H9 (cell line): ENCODE measurements at regions not wholly inside any gene's neighbourhood (a gene's known extent, or its start where the extent isn't known, plus 50 kb on each side); places are given as distances from the start of the nearest gene placed in this dataset.

Source experiments
- DNase-seq: peaks from one replicate; pipeline ENCODE4 v3.0.0-alpha.2; 2017
- H2AFZ ChIP-seq: one replicate; pipeline ENCODE4 v1.6.1; 2013; ENCODE audit warnings: mild to moderate bottlenecking, low read length, control low read depth, moderate library complexity
- H2AK5ac ChIP-seq: 2 replicates; pipeline ENCODE4 v1.6.1; 2013; ENCODE audit warnings: low read length, control low read depth, mixed read lengths; ENCODE audit not compliant: insufficient read length
- H2BK120ac ChIP-seq: one replicate; pipeline ENCODE4 v1.6.1; 2013; ENCODE audit warnings: low read depth, mild to moderate bottlenecking, low read length, control low read depth, inconsistent platforms; ENCODE audit not compliant: poor library complexity, severe bottlenecking
- H2BK12ac ChIP-seq: 2 replicates; pipeline ENCODE4 v1.6.1; 2013; ENCODE audit warnings: low read length, control low read depth, mixed read lengths, low read depth; ENCODE audit not compliant: insufficient read length
- H2BK15ac ChIP-seq: 2 replicates; pipeline ENCODE4 v1.6.1; 2013; ENCODE audit warnings: low read depth, low read length, control low read depth
- H2BK20ac ChIP-seq: one replicate; pipeline ENCODE4 v1.6.1; 2013; ENCODE audit warnings: low read depth, mild to moderate bottlenecking, low read length, control low read depth, inconsistent platforms; ENCODE audit not compliant: poor library complexity, severe bottlenecking
- H2BK5ac ChIP-seq: 2 replicates; pipeline ENCODE4 v1.6.1; 2013; ENCODE audit warnings: low read length, control low read depth, mixed read lengths; ENCODE audit not compliant: insufficient read length
- H3K14ac ChIP-seq: 2 replicates; pipeline ENCODE4 v1.6.1; 2013; ENCODE audit warnings: low read length, control low read depth; ENCODE audit not compliant: insufficient read depth
- H3K18ac ChIP-seq: 2 replicates; pipeline ENCODE4 v1.6.1; 2013; ENCODE audit warnings: low read depth, mild to moderate bottlenecking, mixed read lengths, low read length, control low read depth; ENCODE audit not compliant: insufficient read length
- H3K23ac ChIP-seq: 2 replicates; pipeline ENCODE4 v1.6.1; 2013; ENCODE audit warnings: low read length, control low read depth, mixed read lengths, low read depth; ENCODE audit not compliant: insufficient read length
- H3K23me2 ChIP-seq: 2 replicates; pipeline ENCODE4 v1.6.1; 2013; ENCODE audit warnings: low read depth, mild to moderate bottlenecking, mixed read lengths, low read length, control low read depth; ENCODE audit not compliant: insufficient read length, poor library complexity, severe bottlenecking
- H3K27ac ChIP-seq: 2 replicates; pipeline ENCODE4 v1.5.1; 2013; ENCODE audit warnings: low read length, control low read depth, mixed read lengths, low read depth; ENCODE audit not compliant: insufficient read length
- H3K27me3 ChIP-seq: 2 replicates; pipeline ENCODE4 v1.6.1; 2013; ENCODE audit warnings: low read length, control low read depth, inconsistent platforms; ENCODE audit not compliant: insufficient read depth
- H3K4ac ChIP-seq: 2 replicates; pipeline ENCODE4 v1.6.1; 2013; ENCODE audit warnings: low read depth, mild to moderate bottlenecking, control low read depth, inconsistent platforms, low read length, moderate library complexity
- H3K4me1 ChIP-seq: 2 replicates; pipeline ENCODE4 v1.6.1; 2013; ENCODE audit warnings: low read length, control low read depth, inconsistent platforms; ENCODE audit not compliant: insufficient read depth
- H3K4me2 ChIP-seq: 2 replicates; pipeline ENCODE4 v1.6.1; 2013; ENCODE audit warnings: low read length, control low read depth, mixed read lengths; ENCODE audit not compliant: insufficient read length, insufficient read depth
- H3K56ac ChIP-seq: 2 replicates; pipeline ENCODE4 v1.6.1; 2013; ENCODE audit warnings: low read depth, mild to moderate bottlenecking, mixed read lengths, low read length, control low read depth; ENCODE audit not compliant: insufficient read length
- H3K79me1 ChIP-seq: 2 replicates; pipeline ENCODE4 v1.6.1; 2013; ENCODE audit warnings: low read depth, mild to moderate bottlenecking, moderate library complexity, low read length, control low read depth, inconsistent platforms; ENCODE audit not compliant: insufficient read depth, poor library complexity, severe bottlenecking
- H3K79me2 ChIP-seq: 2 replicates; pipeline ENCODE4 v1.6.1; 2013; ENCODE audit warnings: low read length, control low read depth, inconsistent platforms; ENCODE audit not compliant: insufficient read depth
- H3K9ac ChIP-seq: 2 replicates; pipeline ENCODE4 v1.6.1; 2013; ENCODE audit warnings: low read length, control low read depth, mixed read lengths; ENCODE audit not compliant: insufficient read length; ENCODE audit errors: extremely low read depth
- H3K9me3 ChIP-seq: one replicate; pipeline ENCODE4 v1.6.1; 2013; ENCODE audit warnings: low read depth, low read length, inconsistent platforms; ENCODE audit not compliant: control insufficient read depth
- H3T11ph ChIP-seq: one replicate; pipeline ENCODE4 v1.6.1; 2013; ENCODE audit warnings: mild to moderate bottlenecking, low read length, control low read depth, inconsistent platforms
- H4K20me1 ChIP-seq: one replicate; pipeline ENCODE4 v1.6.1; 2013; ENCODE audit not compliant: control insufficient read depth, insufficient read length, insufficient read depth
- H4K5ac ChIP-seq: 2 replicates; pipeline ENCODE4 v1.6.1; 2013; ENCODE audit warnings: low read depth, mild to moderate bottlenecking, mixed read lengths, low read length, control low read depth; ENCODE audit not compliant: insufficient read length
- H4K8ac ChIP-seq: replicated peaks from 2 replicates; pipeline ENCODE4 v1.6.1; 2013; ENCODE audit warnings: low read length, control low read depth, mixed read lengths, low read depth; ENCODE audit not compliant: insufficient read length
- H4K91ac ChIP-seq: 2 replicates; pipeline ENCODE4 v1.6.1; 2013; ENCODE audit warnings: low read depth, mild to moderate bottlenecking, moderate library complexity, mixed read lengths, low read length, control low read depth; ENCODE audit not compliant: insufficient read length
- H3K27ac Mint-ChIP-seq, 3 experiments: 2 replicates in 2 of 3; 3 replicates in 1 of 3; pipeline ENCODE4 v1.8.0; 2020 to 2021; ENCODE audit warnings: mixed read lengths in 3 of 3, mild to moderate bottlenecking in 1 of 3, moderate library complexity in 1 of 3
- H3K27me3 Mint-ChIP-seq: 2 replicates; pipeline ENCODE4 v1.8.0; 2021; ENCODE audit warnings: low read depth, mild to moderate bottlenecking, moderate library complexity, mixed read lengths
- H3K36me3 Mint-ChIP-seq, 3 experiments: 2 replicates in 2 of 3; 3 replicates in 1 of 3; pipeline ENCODE4 v1.8.0; 2020 to 2021; ENCODE audit warnings: low read depth in 3 of 3, mixed read lengths in 3 of 3; ENCODE audit not compliant: insufficient read depth in 1 of 3
- H3K4me1 Mint-ChIP-seq, 2 experiments: 2 replicates each; pipeline ENCODE4 v1.8.0; 2020; ENCODE audit warnings: mixed read lengths in 2 of 2
- H3K4me3 Mint-ChIP-seq, 2 experiments: 2 replicates in 1 of 2; 3 replicates in 1 of 2; pipeline ENCODE4 v1.8.0; 2020 to 2021; ENCODE audit warnings: mild to moderate bottlenecking in 2 of 2, mixed read lengths in 2 of 2, moderate library complexity in 1 of 2
- H3K9me3 Mint-ChIP-seq, 2 experiments: 2 replicates in 1 of 2; 3 replicates in 1 of 2; pipeline ENCODE4 v1.8.0; 2020; ENCODE audit warnings: mild to moderate bottlenecking in 2 of 2, mixed read lengths in 2 of 2, moderate library complexity in 1 of 2
- WGBS: extraction: QIAGEN DNeasy Blood & Tissue Kit; methylation state at CpG from one replicate; pipeline ENCODE4 v1.1.7; 2013; ENCODE audit warnings: missing lambda C conversion rate, low lambda C conversion rate, mixed read lengths; ENCODE audit not compliant: insufficient read length; ENCODE audit errors: extremely low coverage; 5-methylcytosine and 5-hydroxymethylcytosine counted together
- TF ChIP-seq, protein P1 (sequence below): fragments of 200-600 bp; sonication (generic); conservative IDR thresholded peaks from 3 replicates; pipeline ENCODE4 v1.8.0; 2021; ENCODE audit warnings: antibody characterized with exemption, mild to moderate bottlenecking

GRCh38 chr2:34105006-34105767 lies 506.1 kb upstream of the FAM98A start:
- no peaks in the 10 kb centered on the region for H3K79me2 ChIP-seq
- no peak overlapping the region for H4K8ac ChIP-seq
- H3T11ph ChIP-seq = no peak overlapping the region
- no peak overlapping the region for H2BK5ac ChIP-seq
- H3K14ac ChIP-seq = no peak overlapping the region
- H3K4me1 ChIP-seq = no peaks in the 10 kb centered on the region; the same call in 1 of the 2 replicates
- Mint-ChIP-seq H3K9me3 (no peaks in the 10 kb centered on the region; a peak in 1 of 5 replicates), H3K4me1 (peaks cover 5 to 8% of the 10 kb centered on the region in 2 experiments; a peak in 3 of 4 replicates), H3K27me3 (no peaks in the 10 kb centered on the region), H3K36me3 (no peaks in the 10 kb centered on the region), H3K4me3 (no peak overlapping the region), H3K27ac (no peak overlapping the region)
- TF ChIP-seq, protein P1, sequence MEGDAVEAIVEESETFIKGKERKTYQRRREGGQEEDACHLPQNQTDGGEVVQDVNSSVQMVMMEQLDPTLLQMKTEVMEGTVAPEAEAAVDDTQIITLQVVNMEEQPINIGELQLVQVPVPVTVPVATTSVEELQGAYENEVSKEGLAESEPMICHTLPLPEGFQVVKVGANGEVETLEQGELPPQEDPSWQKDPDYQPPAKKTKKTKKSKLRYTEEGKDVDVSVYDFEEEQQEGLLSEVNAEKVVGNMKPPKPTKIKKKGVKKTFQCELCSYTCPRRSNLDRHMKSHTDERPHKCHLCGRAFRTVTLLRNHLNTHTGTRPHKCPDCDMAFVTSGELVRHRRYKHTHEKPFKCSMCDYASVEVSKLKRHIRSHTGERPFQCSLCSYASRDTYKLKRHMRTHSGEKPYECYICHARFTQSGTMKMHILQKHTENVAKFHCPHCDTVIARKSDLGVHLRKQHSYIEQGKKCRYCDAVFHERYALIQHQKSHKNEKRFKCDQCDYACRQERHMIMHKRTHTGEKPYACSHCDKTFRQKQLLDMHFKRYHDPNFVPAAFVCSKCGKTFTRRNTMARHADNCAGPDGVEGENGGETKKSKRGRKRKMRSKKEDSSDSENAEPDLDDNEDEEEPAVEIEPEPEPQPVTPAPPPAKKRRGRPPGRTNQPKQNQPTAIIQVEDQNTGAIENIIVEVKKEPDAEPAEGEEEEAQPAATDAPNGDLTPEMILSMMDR = no peak
- H4K91ac ChIP-seq = no peak overlapping the region
- H2BK120ac ChIP-seq = no peak overlapping the region
- H2BK15ac ChIP-seq = no peak overlapping the region
- no peak overlapping the region for H3K4me2 ChIP-seq
- DNase-seq = no peak
- no peaks in the 10 kb centered on the region for H4K20me1 ChIP-seq
- H3K9me3 ChIP-seq = no peaks in the 10 kb centered on the region
- no peak overlapping the region for H3K4ac ChIP-seq
- WGBS = no CpG with 5 or more reads among the region's 5 CpGs
- no peak overlapping the region for H3K56ac ChIP-seq
- H3K23ac ChIP-seq = no peak overlapping the region
- no peak overlapping the region for H2BK20ac ChIP-seq
- H3K27ac ChIP-seq = no peak overlapping the region
- H3K23me2 ChIP-seq = no peaks in the 10 kb centered on the region
- H3K9ac ChIP-seq = no peak overlapping the region
- no peaks in the 10 kb centered on the region for H3K27me3 ChIP-seq
- no peaks in the 10 kb centered on the region for H3K79me1 ChIP-seq
- no peak overlapping the region for H2BK12ac ChIP-seq
- no peak overlapping the region for H3K18ac ChIP-seq
- H2AFZ ChIP-seq = no peak overlapping the region
- H2AK5ac ChIP-seq = no peak overlapping the region
- H4K5ac ChIP-seq = no peak overlapping the region
